Peyer's patch (tissue), 4 donors: ENCODE measurements at regions not wholly inside any gene's neighbourhood (a gene's known extent, or its start where the extent isn't known, plus 50 kb on each side); places are given as distances from the start of the nearest gene placed in this dataset.

ENCODE experiments used
- DNase-seq, 3 donors: peaks; one replicate each; pipeline ENCODE4 v3.0.0-alpha.2; 2017 to 2019
- H3K27ac ChIP-seq, 4 donors: fragments of 200-600 bp; sonication (generic); one replicate each; pipeline ENCODE4 v1.5.1; 2016 to 2019
- H3K27me3 ChIP-seq, 2 donors: fragments of 200-600 bp; sonication (generic); one replicate each; pipeline ENCODE4 v1.5.1; 2019
- H3K36me3 ChIP-seq, 3 donors: fragments of 200-600 bp; sonication (generic); one replicate each; pipeline ENCODE4 v1.5.1; 2016 to 2019
- H3K4me1 ChIP-seq, 4 donors: fragments of 200-600 bp; sonication (generic); one replicate each; pipeline ENCODE4 v1.5.1; 2016 to 2019
- H3K4me3 ChIP-seq, 4 donors: fragments of 200-600 bp; sonication (generic); 1 replicate in 3 of 4; 2 replicates in 1 of 4; pipeline ENCODE4 v1.5.1; 2016 to 2019; ENCODE audit warnings: mild to moderate bottlenecking in 1 of 4
- H3K9me3 ChIP-seq, 4 donors: fragments of 200-600 bp; sonication (generic); one replicate each; pipeline ENCODE4 v1.5.1; 2016 to 2019; ENCODE audit warnings: mild to moderate bottlenecking in 1 of 4
- CTCF ChIP-seq, 6 experiments: fragments of 450-650 bp in 4 of 6; fragments of 200-600 bp in 2 of 6; sonication (generic) in 1 of 6; IDR thresholded peaks; one replicate each; pipeline ENCODE4 v1.5.1; 2017 to 2019; ENCODE audit warnings: antibody characterized with exemption in 6 of 6, mild to moderate bottlenecking in 3 of 6, moderate library complexity in 1 of 6
- POLR2A ChIP-seq, 2 donors: fragments of 450-650 bp; IDR thresholded peaks; one replicate each; pipeline ENCODE4 v1.5.1; 2017; ENCODE audit warnings: antibody characterized with exemption in 2 of 2, mild to moderate bottlenecking in 2 of 2, moderate library complexity in 2 of 2

GRCh38 chr3:161555320-161555719 lies 58.7 kb downstream of the OTOL1 start:
- Histone ChIP-seq H3K27me3 (no peaks in the 10 kb centered on the region), H3K9me3 (no peaks in the 10 kb centered on the region), H3K4me3 (no peak overlapping the region)

GRCh38 chr3:161556533-161556932 lies 59.9 kb downstream of the OTOL1 start:
- H3K4me3 ChIP-seq = no peak overlapping the region
- no peak for DNase-seq
- no peaks in the 10 kb centered on the region for H3K27me3 ChIP-seq
- H3K4me1 ChIP-seq = no peaks in the 10 kb centered on the region
- no peak for TF ChIP-seq POLR2A (IDR thresholded peaks at IDR 0.05)
- no peak for TF ChIP-seq CTCF (IDR thresholded peaks at IDR 0.05)
- no peak overlapping the region for H3K27ac ChIP-seq
- no peaks in the 10 kb centered on the region for H3K9me3 ChIP-seq
- H3K36me3 ChIP-seq = no peaks in the 10 kb centered on the region

More at GRCh38 chr3:161555320-161555719, 58.7 kb downstream of the OTOL1 start:
- Histone ChIP-seq H3K4me1 (no peaks in the 10 kb centered on the region), H3K27ac (no peak overlapping the region), H3K36me3 (no peaks in the 10 kb centered on the region)
- no peak for TF ChIP-seq CTCF (IDR thresholded peaks at IDR 0.05)
- no peak for TF ChIP-seq POLR2A (IDR thresholded peaks at IDR 0.05)
- DNase-seq = no peak

GRCh38 chr3:161556941-161557340 lies 60.3 kb downstream of the OTOL1 start:
- Histone ChIP-seq H3K36me3 (no peaks in the 10 kb centered on the region), H3K9me3 (no peaks in the 10 kb centered on the region), H3K4me3 (no peak overlapping the region), H3K4me1 (no peaks in the 10 kb centered on the region), H3K27me3 (no peaks in the 10 kb centered on the region), H3K27ac (no peak overlapping the region)
- DNase-seq = no peak
- TF ChIP-seq CTCF (IDR thresholded peaks at IDR 0.05) (no peak), POLR2A (IDR thresholded peaks at IDR 0.05) (no peak)

- Histone ChIP-seq H3K27ac (no peak overlapping the region), H3K4me3 (no peak overlapping the region), H3K4me1 (no peaks in the 10 kb centered on the region), H3K36me3 (no peaks in the 10 kb centered on the region), H3K27me3 (no peaks in the 10 kb centered on the region), H3K9me3 (no peaks in the 10 kb centered on the region)
- no peak for DNase-seq
- TF ChIP-seq CTCF (IDR thresholded peaks at IDR 0.05) = no peak
- no peak for TF ChIP-seq POLR2A (IDR thresholded peaks at IDR 0.05)
These were observed 61.0 kb downstream of the OTOL1 start for GRCh38 chr3:161557445-161558150.

GRCh38 chr3:161558236-161558635 lies 61.6 kb downstream of the OTOL1 start:
- no peak for DNase-seq
- no peaks in the 10 kb centered on the region for H3K9me3 ChIP-seq
- H3K27ac ChIP-seq = no peak overlapping the region
- no peak for TF ChIP-seq CTCF (IDR thresholded peaks at IDR 0.05)
- no peak for TF ChIP-seq POLR2A (IDR thresholded peaks at IDR 0.05)
- no peaks in the 10 kb centered on the region for H3K36me3 ChIP-seq
- no peak overlapping the region for H3K4me3 ChIP-seq
- H3K4me1 ChIP-seq = no peaks in the 10 kb centered on the region
- H3K27me3 ChIP-seq = no peaks in the 10 kb centered on the region
